ENCODE measurements at regions not wholly inside any gene's neighbourhood (a gene's known extent, or its start where the extent isn't known, plus 50 kb on each side); places are given as distances from the start of the nearest gene placed in this dataset.

- no peaks in the 10 kb centered on the region for H3K27me3 ChIP-seq
- no peak overlapping the region for H3K27ac ChIP-seq
- WGBS, 2 donors = 70 to 71% methylated on average over 4 of the region's 4 CpGs
- no peak for DNase-seq
- intact Hi-C loops (cut with DNase I) = no loop called here
- H3K4me3 ChIP-seq = no peak overlapping the region
- no peaks in the 10 kb centered on the region for H3K9me3 ChIP-seq
- TF ChIP-seq POLR2A (IDR thresholded peaks at IDR 0.05) (no peak), CTCF (IDR thresholded peaks at IDR 0.05) (no peak)
- H3K36me3 ChIP-seq = no peaks in the 10 kb centered on the region
- H3K4me1 ChIP-seq = no peaks in the 10 kb centered on the region
These were observed 81.5 kb downstream of the COX18 start for GRCh38 chr4:72987741-72988729.

DNA sequence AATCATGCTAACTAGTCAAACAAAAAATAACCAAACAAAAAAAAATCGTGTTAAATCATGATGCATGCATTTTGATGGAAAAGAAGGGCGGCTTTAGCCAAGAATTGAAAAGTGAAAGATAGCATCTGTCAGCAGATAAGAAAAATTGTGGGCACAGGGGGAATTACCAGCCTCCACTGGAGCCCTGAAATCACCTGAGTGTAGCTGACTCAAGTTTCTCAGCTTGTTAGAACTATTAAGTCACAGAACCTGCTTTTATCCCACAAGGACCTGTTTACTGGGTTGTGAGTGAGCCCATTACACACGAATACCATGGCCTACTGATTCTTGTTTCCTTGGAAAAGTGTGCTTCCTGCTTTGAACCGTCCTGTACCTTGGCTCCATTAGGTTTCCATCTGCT, 85.2 kb downstream of the COX18 start:
- TF ChIP-seq POLR2A (IDR thresholded peaks at IDR 0.05) = no peak
- no peak for TF ChIP-seq CTCF (IDR thresholded peaks at IDR 0.05)
- intact Hi-C loops (cut with DNase I) = no loop called here
- no peak for DNase-seq
- H3K36me3 ChIP-seq = no peaks in the 10 kb centered on the region
- H3K9me3 ChIP-seq = no peaks in the 10 kb centered on the region
- 53 to 65% methylated on average over 4 of the region's 4 CpGs for WGBS, 2 donors
- H3K4me1 ChIP-seq = no peaks in the 10 kb centered on the region
- no peak overlapping the region for H3K27ac ChIP-seq
- H3K27me3 ChIP-seq = no peaks in the 10 kb centered on the region
- no peak overlapping the region for H3K4me3 ChIP-seq

DNA sequence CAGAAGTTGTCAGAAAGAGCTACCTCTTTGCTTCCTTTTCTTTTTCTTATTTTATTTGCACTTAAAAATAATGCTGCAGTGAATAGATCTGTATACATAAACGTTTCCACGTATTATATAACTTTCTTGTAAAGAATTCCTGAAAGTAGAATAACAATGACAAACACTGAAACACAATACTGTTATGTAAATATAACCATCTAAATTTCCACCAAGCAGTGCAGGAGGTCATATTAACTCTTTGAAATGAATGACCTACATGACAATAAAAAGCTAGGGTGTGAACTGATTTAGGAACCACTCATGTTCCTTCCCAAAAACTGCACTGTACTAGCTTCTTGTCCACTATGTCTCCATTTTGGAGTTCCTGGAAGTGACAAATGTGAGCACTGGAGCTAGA, 85.8 kb downstream of the COX18 start:
- DNase-seq = no peak
- WGBS, 2 donors = 18 to 20% methylated on average over 2 of the region's 2 CpGs
- Histone ChIP-seq H3K27me3 (no peaks in the 10 kb centered on the region), H3K36me3 (no peaks in the 10 kb centered on the region), H3K9me3 (no peaks in the 10 kb centered on the region), H3K4me3 (no peak overlapping the region), H3K4me1 (no peaks in the 10 kb centered on the region), H3K27ac (no peak overlapping the region)
- intact Hi-C loops (cut with DNase I) = no loop called here
- TF ChIP-seq CTCF (IDR thresholded peaks at IDR 0.05) (no peak), POLR2A (IDR thresholded peaks at IDR 0.05) (no peak)

GRCh38 chr4:72977936-72978485, 91.5 kb downstream of the COX18 start:
- H3K36me3 ChIP-seq = no peaks in the 10 kb centered on the region
- no peak for DNase-seq
- intact Hi-C loops (cut with DNase I) = no loop called here
- H3K4me3 ChIP-seq = no peak overlapping the region
- TF ChIP-seq CTCF (IDR thresholded peaks at IDR 0.05) = no peak
- no peak for TF ChIP-seq POLR2A (IDR thresholded peaks at IDR 0.05)
- WGBS, 2 donors = 42 to 58% methylated on average over 5 of the region's 5 CpGs
- no peaks in the 10 kb centered on the region for H3K4me1 ChIP-seq
- no peaks in the 10 kb centered on the region for H3K9me3 ChIP-seq
- no peaks in the 10 kb centered on the region for H3K27me3 ChIP-seq
- H3K27ac ChIP-seq = no peak overlapping the region

- Histone ChIP-seq H3K9me3 (no peaks in the 10 kb centered on the region), H3K4me1 (no peaks in the 10 kb centered on the region), H3K4me3 (no peak overlapping the region), H3K27ac (no peak overlapping the region), H3K27me3 (no peaks in the 10 kb centered on the region), H3K36me3 (no peaks in the 10 kb centered on the region)
- intact Hi-C loops (cut with DNase I) = no loop called here
- TF ChIP-seq CTCF (IDR thresholded peaks at IDR 0.05) (no peak), POLR2A (IDR thresholded peaks at IDR 0.05) (no peak)
- no peak for DNase-seq
These were observed 94.1 kb downstream of the COX18 start for GRCh38 chr4:72975488-72975784.

Data from esophagus squamous epithelium (tissue), 5 donors.